ENCODE measurements at regions not wholly inside any gene's neighbourhood (a gene's known extent, or its start where the extent isn't known, plus 50 kb on each side); places are given as distances from the start of the nearest gene placed in this dataset.

DNA sequence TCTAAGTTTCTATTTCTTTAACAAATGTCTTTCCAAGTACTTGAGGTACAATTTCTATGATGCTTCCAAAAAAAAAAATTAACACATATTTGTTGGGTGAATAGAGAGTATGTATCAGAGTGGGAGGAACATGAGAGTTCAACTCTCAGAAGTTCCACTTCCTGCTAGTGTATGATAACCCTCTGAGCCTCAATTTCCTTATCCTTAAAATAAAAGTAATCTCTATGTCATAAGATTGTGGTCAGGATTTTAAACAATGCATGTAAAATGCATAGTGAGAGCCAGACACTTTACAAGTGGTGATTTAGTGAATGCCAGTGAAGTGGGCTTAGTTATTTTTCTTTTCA, 270.3 kb upstream of the AMIGO2 start:
- DNase-seq (ENCODE audit: low spot score): no peak
- TF ChIP-seq, protein P1, sequence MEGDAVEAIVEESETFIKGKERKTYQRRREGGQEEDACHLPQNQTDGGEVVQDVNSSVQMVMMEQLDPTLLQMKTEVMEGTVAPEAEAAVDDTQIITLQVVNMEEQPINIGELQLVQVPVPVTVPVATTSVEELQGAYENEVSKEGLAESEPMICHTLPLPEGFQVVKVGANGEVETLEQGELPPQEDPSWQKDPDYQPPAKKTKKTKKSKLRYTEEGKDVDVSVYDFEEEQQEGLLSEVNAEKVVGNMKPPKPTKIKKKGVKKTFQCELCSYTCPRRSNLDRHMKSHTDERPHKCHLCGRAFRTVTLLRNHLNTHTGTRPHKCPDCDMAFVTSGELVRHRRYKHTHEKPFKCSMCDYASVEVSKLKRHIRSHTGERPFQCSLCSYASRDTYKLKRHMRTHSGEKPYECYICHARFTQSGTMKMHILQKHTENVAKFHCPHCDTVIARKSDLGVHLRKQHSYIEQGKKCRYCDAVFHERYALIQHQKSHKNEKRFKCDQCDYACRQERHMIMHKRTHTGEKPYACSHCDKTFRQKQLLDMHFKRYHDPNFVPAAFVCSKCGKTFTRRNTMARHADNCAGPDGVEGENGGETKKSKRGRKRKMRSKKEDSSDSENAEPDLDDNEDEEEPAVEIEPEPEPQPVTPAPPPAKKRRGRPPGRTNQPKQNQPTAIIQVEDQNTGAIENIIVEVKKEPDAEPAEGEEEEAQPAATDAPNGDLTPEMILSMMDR (IDR thresholded peaks at IDR 0.05; ENCODE audit: extremely low read depth, insufficient read depth, missing control alignments): no peak
- in situ Hi-C loops (cut with MboI; ENCODE audit: low pct_unique_long_range_greater_than_20kb, low sequenced_read_pairs, unreplicated experiment): no loop called here

DNA sequence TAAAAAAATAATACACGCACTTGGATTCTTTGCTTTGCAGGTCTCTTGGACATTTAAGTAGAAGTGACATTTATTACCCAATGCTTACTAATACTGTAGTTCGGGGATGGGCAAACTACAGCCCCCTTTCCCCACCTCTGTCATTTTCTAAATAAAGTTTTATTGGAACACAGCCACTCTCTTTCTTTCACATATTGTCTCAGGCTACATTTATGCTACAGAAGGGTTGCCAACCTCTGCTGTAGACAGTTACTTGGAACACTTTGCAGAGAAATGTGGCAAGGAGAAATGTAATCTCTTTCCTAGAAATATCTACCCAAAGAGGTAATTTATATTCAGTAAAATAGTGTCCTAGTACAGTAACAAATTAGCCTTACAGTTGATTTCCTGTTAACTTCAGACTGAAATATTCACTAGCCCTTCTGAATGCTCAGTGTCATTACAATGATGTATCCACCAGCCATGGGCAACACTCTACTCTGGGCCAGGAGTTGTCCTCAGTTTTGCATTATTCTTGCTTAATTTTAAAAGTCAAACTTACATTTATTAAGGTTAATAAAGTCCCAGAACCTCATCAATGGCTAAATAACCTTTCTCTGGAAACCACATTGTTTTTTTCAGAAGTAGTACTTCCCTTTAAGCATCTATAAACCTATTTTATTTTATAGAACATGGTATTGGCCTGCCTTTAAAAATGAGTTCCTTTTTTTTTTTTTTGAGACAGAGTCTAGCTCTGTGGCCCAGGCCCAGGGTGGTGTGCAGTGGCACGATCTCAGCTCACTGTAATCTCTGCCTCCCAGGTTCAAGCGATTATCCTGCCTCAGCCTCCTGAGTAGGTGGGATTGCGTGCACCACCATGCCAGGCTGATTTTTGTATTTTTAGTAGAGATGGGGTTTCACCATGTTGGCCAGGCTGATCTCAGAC, 269.6 kb upstream of the AMIGO2 start:
- no peak for DNase-seq (ENCODE audit: low spot score)
- TF ChIP-seq, protein P1 (IDR thresholded peaks at IDR 0.05; ENCODE audit: extremely low read depth, insufficient read depth, missing control alignments): no peak
- in situ Hi-C loops (cut with MboI; ENCODE audit: low pct_unique_long_range_greater_than_20kb, low sequenced_read_pairs, unreplicated experiment): no loop called here

DNA sequence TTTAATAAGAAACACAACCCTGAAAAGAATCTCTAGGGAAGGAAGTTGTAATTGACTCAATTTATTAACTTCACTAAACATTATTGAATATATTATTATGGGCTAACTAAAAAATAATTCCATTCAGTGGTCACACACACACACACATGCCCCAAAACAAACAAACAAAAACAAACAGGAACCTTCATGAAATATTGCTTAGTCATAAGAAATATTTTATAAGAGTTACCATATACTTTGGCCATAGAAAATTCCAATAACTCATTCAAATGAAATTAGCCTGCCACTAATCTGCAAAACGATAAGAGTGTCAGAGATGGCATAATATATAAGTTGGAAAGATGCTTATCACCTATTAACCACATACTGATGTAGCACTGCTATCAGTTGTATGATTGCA, 268.4 kb upstream of the AMIGO2 start:
- no peak for DNase-seq (ENCODE audit: low spot score)
- in situ Hi-C loops (cut with MboI; ENCODE audit: low pct_unique_long_range_greater_than_20kb, low sequenced_read_pairs, unreplicated experiment): no loop called here
- TF ChIP-seq, protein P1 (IDR thresholded peaks at IDR 0.05; ENCODE audit: extremely low read depth, insufficient read depth, missing control alignments): no peak

DNA sequence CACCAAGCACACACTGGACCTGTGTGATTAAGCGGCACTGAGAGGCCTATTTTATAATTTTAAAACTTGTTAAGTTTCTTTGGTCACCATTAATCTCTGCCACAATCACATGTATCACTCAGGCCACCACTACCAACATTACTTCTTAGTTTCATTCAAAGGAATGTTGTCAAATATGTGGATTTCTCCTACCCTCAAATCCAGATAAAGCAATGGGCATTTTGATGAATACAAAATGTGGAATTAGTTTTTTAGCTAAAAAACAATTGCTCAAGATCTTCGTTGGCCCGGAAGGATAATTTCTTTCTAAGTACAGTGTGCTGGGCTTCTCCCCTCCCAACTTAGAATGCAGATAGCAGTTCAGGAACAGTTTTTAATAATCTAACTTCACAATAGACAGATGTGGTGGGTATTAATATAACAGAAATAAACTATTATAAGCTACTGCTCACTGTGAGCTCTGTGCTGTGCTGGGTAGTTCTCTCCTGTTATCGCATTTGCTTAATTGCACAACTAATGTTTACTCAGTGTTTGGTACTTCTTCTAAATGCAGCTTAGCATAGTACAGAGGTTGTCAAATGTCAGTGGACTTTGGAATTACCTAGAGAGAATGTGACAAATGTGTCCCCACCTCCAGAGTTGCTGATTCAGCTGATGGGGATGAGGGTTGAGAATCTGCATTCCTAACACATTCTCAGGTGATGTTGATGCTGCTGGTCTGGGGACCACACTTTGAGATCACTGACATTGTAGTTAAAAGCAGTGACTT, 266.7 kb upstream of the AMIGO2 start:
- TF ChIP-seq, protein P1 (IDR thresholded peaks at IDR 0.05; ENCODE audit: extremely low read depth, insufficient read depth, missing control alignments): no peak
- in situ Hi-C loops (cut with MboI; ENCODE audit: low pct_unique_long_range_greater_than_20kb, low sequenced_read_pairs, unreplicated experiment): no loop called here
- no peak for DNase-seq (ENCODE audit: low spot score)

DNA sequence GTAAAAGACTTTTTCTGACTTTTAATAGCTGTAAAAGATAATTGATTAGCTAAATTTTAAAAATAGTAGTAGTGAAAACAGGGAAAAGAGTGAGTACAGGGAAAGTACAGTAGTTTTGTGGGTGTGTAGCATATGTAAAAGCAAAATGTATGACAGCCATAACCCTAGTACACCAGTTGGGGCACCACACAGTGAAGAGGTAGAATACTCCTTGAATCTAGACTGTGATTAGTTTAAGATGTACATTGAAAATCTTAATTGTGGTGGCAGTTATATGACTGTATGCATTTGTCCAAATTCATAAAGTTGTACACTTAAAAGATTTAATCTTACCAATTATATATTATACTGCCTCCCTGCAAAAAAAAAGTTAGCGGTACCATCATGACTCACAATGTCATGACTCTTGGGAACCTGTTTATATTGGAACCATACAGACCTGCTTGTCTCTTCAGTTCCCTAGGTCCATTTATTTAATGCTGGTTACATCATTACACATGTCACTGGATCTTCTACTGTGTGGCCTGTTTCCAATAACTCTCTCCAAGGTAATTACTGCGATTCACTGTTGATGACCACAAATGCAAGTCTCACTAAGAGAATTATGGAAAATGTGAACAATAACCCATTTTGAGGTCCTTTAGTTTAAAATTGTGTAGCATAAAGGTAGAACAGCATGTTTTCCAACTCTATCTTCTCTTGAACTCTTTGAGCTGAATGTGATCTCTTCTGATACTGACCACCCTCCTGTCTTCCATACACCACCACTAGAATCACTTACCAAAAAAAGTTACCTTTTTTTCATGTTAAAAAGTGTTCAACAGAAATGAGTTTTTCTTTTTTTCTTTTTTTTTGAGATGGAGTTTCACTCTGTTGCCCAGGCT, 264.2 kb upstream of the AMIGO2 start:
- TF ChIP-seq, protein P1 (IDR thresholded peaks at IDR 0.05; ENCODE audit: extremely low read depth, insufficient read depth, missing control alignments): no peak
- in situ Hi-C loops (cut with MboI; ENCODE audit: low pct_unique_long_range_greater_than_20kb, low sequenced_read_pairs, unreplicated experiment): no loop called here
- DNase-seq (ENCODE audit: low spot score): no peak

DNA sequence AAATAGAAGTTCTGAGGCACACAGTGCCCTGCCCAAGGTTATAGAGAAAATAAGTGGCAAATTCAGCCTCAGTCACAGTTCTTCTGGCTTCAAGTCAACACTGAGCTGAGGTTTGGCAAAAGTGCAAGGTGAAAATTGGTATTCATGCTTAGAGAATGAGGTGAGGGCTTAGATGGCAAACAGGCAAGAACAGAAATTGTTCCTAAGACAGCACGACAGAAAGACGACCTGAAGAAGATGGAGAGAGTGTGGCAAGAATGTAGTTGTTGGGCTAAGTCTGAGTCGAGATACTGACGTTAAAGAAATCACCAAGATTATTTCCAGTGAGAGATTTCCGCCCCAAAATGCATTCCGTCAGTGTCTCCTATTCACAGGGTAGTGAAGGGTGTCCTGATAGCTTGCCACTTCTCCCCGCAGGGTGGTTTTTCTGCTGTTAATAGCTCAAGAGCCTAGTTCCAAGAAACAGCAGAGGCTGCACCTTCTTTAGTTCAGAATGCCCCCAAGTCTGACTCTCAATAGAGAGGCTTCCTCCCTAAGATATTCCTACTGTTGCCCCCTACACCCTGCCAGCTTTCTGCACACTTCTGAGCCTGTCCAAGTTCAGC, 260.8 kb upstream of the AMIGO2 start:
- DNase-seq (ENCODE audit: low spot score): no peak
- in situ Hi-C loops (cut with MboI; ENCODE audit: low pct_unique_long_range_greater_than_20kb, low sequenced_read_pairs, unreplicated experiment): no loop called here
- TF ChIP-seq, protein P1 (IDR thresholded peaks at IDR 0.05; ENCODE audit: extremely low read depth, insufficient read depth, missing control alignments): no peak

All from GM13977 (cell line).